GM18909 (cell line): ENCODE measurements at regions not wholly inside any gene's neighbourhood (a gene's known extent, or its start where the extent isn't known, plus 50 kb on each side); places are given as distances from the start of the nearest gene placed in this dataset.
"Not testable (repeated sequence)": the region's sequence is repeated elsewhere in the genome, so short reads cannot be mapped to it uniquely, and the experiment has no call there.

Experiments
- ATAC-seq: cut with Tn5 transposase; IDR thresholded peaks from one replicate; pipeline ENCODE4 v1.9.1; 2021; ENCODE audit warnings: mild to moderate bottlenecking; ENCODE audit not compliant: unreplicated experiment, poor library complexity

GRCh38 chr6:144921206-144921975 is 636.3 kb downstream of the UTRN start:
- ATAC-seq: no peak

GRCh38 chr6:144922120-144922722 is 637.1 kb downstream of the UTRN start:
- no peak for ATAC-seq

- not testable (repeated sequence) for ATAC-seq
Observed at GRCh38 chr6:144922771-144923490, 637.8 kb downstream of the UTRN start.

GRCh38 chr6:144923491-144923787 is 638.3 kb downstream of the UTRN start:
- ATAC-seq: not testable (repeated sequence)

GRCh38 chr6:144928847-144929246 is 643.7 kb downstream of the UTRN start:
- no peak for ATAC-seq

GRCh38 chr6:144929262-144929661 is 644.1 kb downstream of the UTRN start:
- no peak for ATAC-seq

GRCh38 chr6:144931172-144932035 is 646.3 kb downstream of the UTRN start:
- no peak for ATAC-seq

- no peak for ATAC-seq
Observed at GRCh38 chr6:144932621-144933020, 647.5 kb downstream of the UTRN start.

GRCh38 chr6:144935181-144935580 is 650.0 kb downstream of the UTRN start:
- ATAC-seq: no peak

- no peak for ATAC-seq
Observed at GRCh38 chr6:144935661-144936060, 650.5 kb downstream of the UTRN start.

- no peak for ATAC-seq
Observed at GRCh38 chr6:144936764-144937163, 651.6 kb downstream of the UTRN start.

GRCh38 chr6:144939921-144940320 is 654.8 kb downstream of the UTRN start:
- no peak for ATAC-seq

- ATAC-seq: no peak
Observed at GRCh38 chr6:144944106-144944505, 659.0 kb downstream of the UTRN start.

- no peak for ATAC-seq
Observed at GRCh38 chr6:144947398-144947976, 662.4 kb downstream of the UTRN start.

- no peak for ATAC-seq
Observed at GRCh38 chr6:144951730-144952437, 666.7 kb downstream of the UTRN start.

- no peak for ATAC-seq
Observed at GRCh38 chr6:144952456-144953240, 667.5 kb downstream of the UTRN start.

GRCh38 chr6:144953552-144954240 is 668.6 kb downstream of the UTRN start:
- ATAC-seq: no peak

- ATAC-seq: no peak
Observed at GRCh38 chr6:144954241-144954556, 669.1 kb downstream of the UTRN start.
